ENCODE measurements at regions not wholly inside any gene's neighbourhood (a gene's known extent, or its start where the extent isn't known, plus 50 kb on each side); places are given as distances from the start of the nearest gene placed in this dataset.
A peak's percentile ranks its signal among the peaks of the same experiment; 100 is the strongest.

- Histone ChIP-seq H3K9me3 (replicated peaks; ENCODE audit: control insufficient read depth, insufficient read depth, low read length) (no peaks in the 10 kb centered on the region; the same call in 2 of the 3 replicates), H3K4me3 (no peak overlapping the region), H3K36me3 (ENCODE audit: control insufficient read depth in 2 of 2, insufficient read depth in 2 of 2, low read length in 1 of 2) (no peaks in the 10 kb centered on the region), H3K27me3 (replicated peaks in 1 of 2; ENCODE audit: control insufficient read depth in 2 of 2, insufficient read depth in 2 of 2, low read length in 1 of 2) (no peaks in the 10 kb centered on the region), H3K4me2 (ENCODE audit: control insufficient read depth, insufficient read depth) (0 out of 2 replicates have a peak overlapping the region, but pooled peaks have one; percentile 9), H3K27ac (ENCODE audit: control insufficient read depth, insufficient read depth) (no peak overlapping the region), H3K4me1 (ENCODE audit: control insufficient read depth, insufficient read depth, low read length) (no peaks in the 10 kb centered on the region), H3K79me2 (ENCODE audit: control insufficient read depth, insufficient read depth, low read length) (no peaks in the 10 kb centered on the region), H4K20me1 (ENCODE audit: control insufficient read depth, insufficient read depth) (no peaks in the 10 kb centered on the region), H3K9ac (ENCODE audit: control insufficient read depth, insufficient read depth, low read length) (no peak overlapping the region), H2AFZ (ENCODE audit: control insufficient read depth, low read depth, low read length) (peak overlapping the region; percentile 17; the same call in 1 of the 2 replicates)
- ChIA-PET CTCF (no interaction called here), SMC1A (ENCODE audit: uncharacterized antibody, unreplicated experiment) (no interaction called here), RAD21 (ENCODE audit: unreplicated experiment) (no interaction called here), POLR2A (no interaction called here)
- no peak for TF ChIP-seq MTA3 (IDR thresholded peaks at IDR 0.05; ENCODE audit: borderline replicate concordance, low read length)
- TF ChIP-seq, protein P1, sequence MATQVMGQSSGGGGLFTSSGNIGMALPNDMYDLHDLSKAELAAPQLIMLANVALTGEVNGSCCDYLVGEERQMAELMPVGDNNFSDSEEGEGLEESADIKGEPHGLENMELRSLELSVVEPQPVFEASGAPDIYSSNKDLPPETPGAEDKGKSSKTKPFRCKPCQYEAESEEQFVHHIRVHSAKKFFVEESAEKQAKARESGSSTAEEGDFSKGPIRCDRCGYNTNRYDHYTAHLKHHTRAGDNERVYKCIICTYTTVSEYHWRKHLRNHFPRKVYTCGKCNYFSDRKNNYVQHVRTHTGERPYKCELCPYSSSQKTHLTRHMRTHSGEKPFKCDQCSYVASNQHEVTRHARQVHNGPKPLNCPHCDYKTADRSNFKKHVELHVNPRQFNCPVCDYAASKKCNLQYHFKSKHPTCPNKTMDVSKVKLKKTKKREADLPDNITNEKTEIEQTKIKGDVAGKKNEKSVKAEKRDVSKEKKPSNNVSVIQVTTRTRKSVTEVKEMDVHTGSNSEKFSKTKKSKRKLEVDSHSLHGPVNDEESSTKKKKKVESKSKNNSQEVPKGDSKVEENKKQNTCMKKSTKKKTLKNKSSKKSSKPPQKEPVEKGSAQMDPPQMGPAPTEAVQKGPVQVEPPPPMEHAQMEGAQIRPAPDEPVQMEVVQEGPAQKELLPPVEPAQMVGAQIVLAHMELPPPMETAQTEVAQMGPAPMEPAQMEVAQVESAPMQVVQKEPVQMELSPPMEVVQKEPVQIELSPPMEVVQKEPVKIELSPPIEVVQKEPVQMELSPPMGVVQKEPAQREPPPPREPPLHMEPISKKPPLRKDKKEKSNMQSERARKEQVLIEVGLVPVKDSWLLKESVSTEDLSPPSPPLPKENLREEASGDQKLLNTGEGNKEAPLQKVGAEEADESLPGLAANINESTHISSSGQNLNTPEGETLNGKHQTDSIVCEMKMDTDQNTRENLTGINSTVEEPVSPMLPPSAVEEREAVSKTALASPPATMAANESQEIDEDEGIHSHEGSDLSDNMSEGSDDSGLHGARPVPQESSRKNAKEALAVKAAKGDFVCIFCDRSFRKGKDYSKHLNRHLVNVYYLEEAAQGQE (IDR thresholded peaks at IDR 0.05; ENCODE audit: low read depth, low read length) = no peak
- no peak for TF ChIP-seq SP1 (IDR thresholded peaks at IDR 0.05; ENCODE audit: low read depth, low read length)
- no peak for TF ChIP-seq IKZF1 (conservative IDR thresholded peaks at IDR 0.05)
- no peak for TF ChIP-seq POLR2A (IDR thresholded peaks at IDR 0.05; ENCODE audit: low read depth, low read length)
- no peak for TF ChIP-seq PAX8 (IDR thresholded peaks at IDR 0.05)
- TF ChIP-seq CREM (IDR thresholded peaks at IDR 0.05; ENCODE audit: low read depth) = no peak
- TF ChIP-seq NFYA (IDR thresholded peaks at IDR 0.05; ENCODE audit: borderline replicate concordance, low read depth, low read length) = no peak
- no peak for TF ChIP-seq JUNB (IDR thresholded peaks at IDR 0.05)
- WGBS (ENCODE audit: insufficient coverage, insufficient replicate concordance, low lambda C conversion rate, missing lambda C conversion rate) = 36% methylated on average over 44 of the region's 45 CpGs
- BruUV-seq (replicated peaks) = no TSS peak
- in situ Hi-C loops (cut with MboI) (no loop called here), intact Hi-C loops (cut with micrococcal nuclease; ENCODE audit: unreplicated experiment) (no loop called here)
- FAIRE-seq (no peak), ATAC-seq (no peak), DNase-seq (ENCODE audit: low read depth, low spot score) (no peak)
Observed at GRCh38 chr7:379456-380138, 89.6 kb downstream of the FOXL3 start.

Measured in GM12878 (cell line).